Prostate gland (tissue), 2 donors: ENCODE measurements at regions not wholly inside any gene's neighbourhood (a gene's known extent, or its start where the extent isn't known, plus 50 kb on each side); places are given as distances from the start of the nearest gene placed in this dataset.

Source experiments
- POLR2AphosphoS5 ChIP-seq: sonication (generic); formaldehyde crosslinking; IDR thresholded peaks from one replicate; pipeline ENCODE4 v1.6.1; 2017; ENCODE audit warnings: antibody characterized with exemption
- TF ChIP-seq, protein P1 (sequence below), 4 experiments: fragments of 200-600 bp in 2 of 4; fragments of 450-650 bp in 2 of 4; sonication (generic) in 2 of 4; IDR thresholded peaks; 1 replicate in 3 of 4; 2 replicates in 1 of 4; pipeline ENCODE4 v1.5.1; 2016 to 2019; ENCODE audit warnings: antibody characterized with exemption in 4 of 4, mild to moderate bottlenecking in 2 of 4, moderate library complexity in 2 of 4

DNA sequence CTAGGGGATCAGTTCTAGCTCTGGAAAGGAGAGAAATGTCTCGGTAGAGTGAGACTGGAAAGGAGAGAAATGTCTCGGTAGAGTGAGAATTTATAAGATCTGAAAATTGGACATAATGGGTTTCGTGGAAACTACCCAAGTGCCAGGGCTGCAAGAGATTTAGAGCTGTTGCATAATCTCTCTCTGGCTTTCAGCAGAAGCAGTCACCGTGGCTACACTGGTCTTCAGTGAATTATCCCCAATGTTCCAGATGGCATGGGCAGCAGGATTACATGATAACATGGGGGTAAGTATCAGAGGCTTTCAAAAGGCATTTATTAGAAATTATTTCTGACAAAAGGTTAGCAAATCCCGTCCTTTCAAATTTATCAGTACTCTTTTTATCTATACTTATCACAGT lies 435.5 kb downstream of the NKX6-1 start:
- TF ChIP-seq, protein P1, sequence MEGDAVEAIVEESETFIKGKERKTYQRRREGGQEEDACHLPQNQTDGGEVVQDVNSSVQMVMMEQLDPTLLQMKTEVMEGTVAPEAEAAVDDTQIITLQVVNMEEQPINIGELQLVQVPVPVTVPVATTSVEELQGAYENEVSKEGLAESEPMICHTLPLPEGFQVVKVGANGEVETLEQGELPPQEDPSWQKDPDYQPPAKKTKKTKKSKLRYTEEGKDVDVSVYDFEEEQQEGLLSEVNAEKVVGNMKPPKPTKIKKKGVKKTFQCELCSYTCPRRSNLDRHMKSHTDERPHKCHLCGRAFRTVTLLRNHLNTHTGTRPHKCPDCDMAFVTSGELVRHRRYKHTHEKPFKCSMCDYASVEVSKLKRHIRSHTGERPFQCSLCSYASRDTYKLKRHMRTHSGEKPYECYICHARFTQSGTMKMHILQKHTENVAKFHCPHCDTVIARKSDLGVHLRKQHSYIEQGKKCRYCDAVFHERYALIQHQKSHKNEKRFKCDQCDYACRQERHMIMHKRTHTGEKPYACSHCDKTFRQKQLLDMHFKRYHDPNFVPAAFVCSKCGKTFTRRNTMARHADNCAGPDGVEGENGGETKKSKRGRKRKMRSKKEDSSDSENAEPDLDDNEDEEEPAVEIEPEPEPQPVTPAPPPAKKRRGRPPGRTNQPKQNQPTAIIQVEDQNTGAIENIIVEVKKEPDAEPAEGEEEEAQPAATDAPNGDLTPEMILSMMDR (IDR thresholded peaks at IDR 0.05): no peak
- TF ChIP-seq POLR2AphosphoS5: no peak
